ENCODE measurements at regions not wholly inside any gene's neighbourhood (a gene's known extent, or its start where the extent isn't known, plus 50 kb on each side); places are given as distances from the start of the nearest gene placed in this dataset.

DNA sequence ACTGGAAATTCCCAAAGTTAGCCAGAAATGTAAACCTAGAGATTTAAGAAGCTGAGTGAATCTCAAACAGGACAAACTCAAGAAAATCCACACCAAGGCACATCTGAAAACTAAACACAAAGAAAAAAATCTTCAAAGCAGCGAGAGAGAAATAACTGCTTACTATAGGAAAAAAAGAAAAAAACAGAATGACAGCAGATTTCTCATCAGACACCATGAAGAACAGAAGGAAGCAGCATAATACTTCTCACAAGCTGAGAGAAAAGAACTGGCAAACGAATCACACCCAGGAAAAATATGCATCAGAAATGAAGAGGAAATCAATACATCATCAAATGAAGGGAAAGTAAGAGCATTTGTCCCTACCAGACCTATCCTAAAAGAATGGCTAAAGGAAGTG, 236.3 kb upstream of the ADAMTS3 start:
- Histone ChIP-seq H3K36me3 (ENCODE audit: low read length) (no peaks in the 10 kb centered on the region), H3K4me2 (ENCODE audit: low read depth, low read length, poor library complexity, severe bottlenecking) (no peak overlapping the region), H2AFZ (ENCODE audit: low read depth, low read length, severe bottlenecking) (no peak overlapping the region), H3K9ac (ENCODE audit: low read length) (no peak overlapping the region), H3K9me2 (replicated peaks; ENCODE audit: insufficient read depth, low read length) (no peaks in the 10 kb centered on the region), H3F3A (ENCODE audit: insufficient read depth) (no peaks in the 10 kb centered on the region), H3K27me3 (ENCODE audit: low read length) (no peaks in the 10 kb centered on the region), H3K27ac (ENCODE audit: low read depth, low read length) (no peak overlapping the region), H3K9me3 (ENCODE audit: insufficient read depth, low read length) (no peaks in the 10 kb centered on the region), H3K4me3 (ENCODE audit: insufficient read depth, low read length, poor library complexity, severe bottlenecking) (no peak overlapping the region), H3K79me2 (ENCODE audit: insufficient read depth, low read length) (no peaks in the 10 kb centered on the region), H4K20me1 (ENCODE audit: low read depth, low read length) (no peaks in the 10 kb centered on the region)
- no peak for TF ChIP-seq EZH2phosphoT487 (conservative IDR thresholded peaks at IDR 0.05; ENCODE audit: low read length)
- TF ChIP-seq, protein P1, sequence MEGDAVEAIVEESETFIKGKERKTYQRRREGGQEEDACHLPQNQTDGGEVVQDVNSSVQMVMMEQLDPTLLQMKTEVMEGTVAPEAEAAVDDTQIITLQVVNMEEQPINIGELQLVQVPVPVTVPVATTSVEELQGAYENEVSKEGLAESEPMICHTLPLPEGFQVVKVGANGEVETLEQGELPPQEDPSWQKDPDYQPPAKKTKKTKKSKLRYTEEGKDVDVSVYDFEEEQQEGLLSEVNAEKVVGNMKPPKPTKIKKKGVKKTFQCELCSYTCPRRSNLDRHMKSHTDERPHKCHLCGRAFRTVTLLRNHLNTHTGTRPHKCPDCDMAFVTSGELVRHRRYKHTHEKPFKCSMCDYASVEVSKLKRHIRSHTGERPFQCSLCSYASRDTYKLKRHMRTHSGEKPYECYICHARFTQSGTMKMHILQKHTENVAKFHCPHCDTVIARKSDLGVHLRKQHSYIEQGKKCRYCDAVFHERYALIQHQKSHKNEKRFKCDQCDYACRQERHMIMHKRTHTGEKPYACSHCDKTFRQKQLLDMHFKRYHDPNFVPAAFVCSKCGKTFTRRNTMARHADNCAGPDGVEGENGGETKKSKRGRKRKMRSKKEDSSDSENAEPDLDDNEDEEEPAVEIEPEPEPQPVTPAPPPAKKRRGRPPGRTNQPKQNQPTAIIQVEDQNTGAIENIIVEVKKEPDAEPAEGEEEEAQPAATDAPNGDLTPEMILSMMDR (IDR thresholded peaks at IDR 0.05; ENCODE audit: insufficient read depth, low read length, poor library complexity, severe bottlenecking), result no peak

DNA sequence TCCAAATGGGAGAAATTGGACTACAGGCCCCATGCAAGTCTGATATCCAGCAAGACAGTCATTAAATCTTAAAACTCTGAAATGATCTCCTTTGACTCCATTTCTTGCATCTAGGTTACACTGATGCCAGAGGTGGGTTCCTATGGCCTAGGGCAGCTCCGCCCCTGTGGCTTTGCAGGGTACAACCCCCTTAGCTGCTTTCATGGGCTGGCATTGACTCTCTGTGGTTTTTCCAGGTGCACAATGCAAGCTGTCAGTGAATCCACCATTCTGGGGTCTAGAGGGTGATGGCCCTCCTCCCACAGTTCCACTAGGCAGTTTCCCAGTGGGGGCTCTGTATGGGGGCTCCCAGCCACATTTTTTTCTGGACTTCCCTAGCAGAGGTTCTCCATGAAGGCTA, 228.5 kb upstream of the ADAMTS3 start:
- Histone ChIP-seq H4K20me1 (ENCODE audit: low read depth, low read length) (no peaks in the 10 kb centered on the region), H3K79me2 (ENCODE audit: insufficient read depth, low read length) (no peaks in the 10 kb centered on the region), H3K9me2 (replicated peaks; ENCODE audit: insufficient read depth, low read length) (no peaks in the 10 kb centered on the region), H3K27ac (ENCODE audit: low read depth, low read length) (no peak overlapping the region), H3K9me3 (ENCODE audit: insufficient read depth, low read length) (no peaks in the 10 kb centered on the region), H3K9ac (ENCODE audit: low read length) (no peak overlapping the region), H2AFZ (ENCODE audit: low read depth, low read length, severe bottlenecking) (no peak overlapping the region), H3K4me2 (ENCODE audit: low read depth, low read length, poor library complexity, severe bottlenecking) (no peak overlapping the region), H3F3A (ENCODE audit: insufficient read depth) (no peaks in the 10 kb centered on the region), H3K36me3 (ENCODE audit: low read length) (no peaks in the 10 kb centered on the region), H3K27me3 (ENCODE audit: low read length) (no peaks in the 10 kb centered on the region), H3K4me3 (ENCODE audit: insufficient read depth, low read length, poor library complexity, severe bottlenecking) (no peak overlapping the region)
- TF ChIP-seq, protein P1 (IDR thresholded peaks at IDR 0.05; ENCODE audit: insufficient read depth, low read length, poor library complexity, severe bottlenecking), result no peak
- no peak for TF ChIP-seq EZH2phosphoT487 (conservative IDR thresholded peaks at IDR 0.05; ENCODE audit: low read length)

DNA sequence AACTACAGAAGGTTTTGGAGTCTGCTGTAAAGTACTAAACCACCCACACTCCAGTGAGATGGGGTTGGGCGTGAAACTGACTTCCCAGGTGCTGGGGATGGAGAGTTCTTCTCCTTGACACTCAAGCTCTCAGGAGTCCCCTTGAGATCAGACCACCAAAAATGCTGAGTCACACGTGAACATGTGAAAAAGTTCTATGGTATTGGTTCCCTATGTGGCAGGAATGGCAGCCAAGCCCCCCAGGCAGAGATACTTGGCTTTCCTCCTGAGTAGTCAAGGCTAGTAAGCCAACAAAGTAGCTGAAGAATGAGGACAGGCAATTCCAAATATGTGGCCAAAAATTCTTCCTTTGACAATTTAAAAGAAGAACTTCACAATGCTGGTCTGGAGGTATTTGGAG, 222.0 kb upstream of the ADAMTS3 start:
- Histone ChIP-seq H3K9ac (ENCODE audit: low read length) (no peak overlapping the region), H3K9me2 (replicated peaks; ENCODE audit: insufficient read depth, low read length) (no peaks in the 10 kb centered on the region), H3K4me3 (ENCODE audit: insufficient read depth, low read length, poor library complexity, severe bottlenecking) (no peak overlapping the region), H3K27me3 (ENCODE audit: low read length) (no peaks in the 10 kb centered on the region), H3K9me3 (ENCODE audit: insufficient read depth, low read length) (no peaks in the 10 kb centered on the region), H3K27ac (ENCODE audit: low read depth, low read length) (no peak overlapping the region), H3K79me2 (ENCODE audit: insufficient read depth, low read length) (no peaks in the 10 kb centered on the region), H2AFZ (ENCODE audit: low read depth, low read length, severe bottlenecking) (no peak overlapping the region), H4K20me1 (ENCODE audit: low read depth, low read length) (no peaks in the 10 kb centered on the region), H3F3A (ENCODE audit: insufficient read depth) (no peaks in the 10 kb centered on the region), H3K36me3 (ENCODE audit: low read length) (no peaks in the 10 kb centered on the region), H3K4me2 (ENCODE audit: low read depth, low read length, poor library complexity, severe bottlenecking) (no peak overlapping the region)
- no peak for TF ChIP-seq EZH2phosphoT487 (conservative IDR thresholded peaks at IDR 0.05; ENCODE audit: low read length)
- TF ChIP-seq, protein P1 (IDR thresholded peaks at IDR 0.05; ENCODE audit: insufficient read depth, low read length, poor library complexity, severe bottlenecking), result no peak

All from SU-DHL-6 (cell line).